OCI-LY3 (cell line): ENCODE measurements at regions not wholly inside any gene's neighbourhood (a gene's known extent, or its start where the extent isn't known, plus 50 kb on each side); places are given as distances from the start of the nearest gene placed in this dataset.

Source experiments
- CTCF ChIP-seq: fragments of 200-600, 300-600 bp; sonication (generic); IDR thresholded peaks from 2 replicates; pipeline ENCODE4 v1.5.1; 2014; ENCODE audit warnings: antibody characterized with exemption, low read length, low read depth
- EZH2phosphoT487 ChIP-seq: fragments of 200-600 bp; shearing (Covaris generic); IDR thresholded peaks from 2 replicates; pipeline ENCODE4 v1.6.1; 2018; ENCODE audit warnings: antibody characterized with exemption, mixed run types, low read depth

GRCh38 chr1:234719454-234720251 is 109.7 kb upstream of the IRF2BP2 start:
- no peak for TF ChIP-seq CTCF
- TF ChIP-seq EZH2phosphoT487: no peak
